ENCODE measurements at regions not wholly inside any gene's neighbourhood (a gene's known extent, or its start where the extent isn't known, plus 50 kb on each side); places are given as distances from the start of the nearest gene placed in this dataset.

DNA sequence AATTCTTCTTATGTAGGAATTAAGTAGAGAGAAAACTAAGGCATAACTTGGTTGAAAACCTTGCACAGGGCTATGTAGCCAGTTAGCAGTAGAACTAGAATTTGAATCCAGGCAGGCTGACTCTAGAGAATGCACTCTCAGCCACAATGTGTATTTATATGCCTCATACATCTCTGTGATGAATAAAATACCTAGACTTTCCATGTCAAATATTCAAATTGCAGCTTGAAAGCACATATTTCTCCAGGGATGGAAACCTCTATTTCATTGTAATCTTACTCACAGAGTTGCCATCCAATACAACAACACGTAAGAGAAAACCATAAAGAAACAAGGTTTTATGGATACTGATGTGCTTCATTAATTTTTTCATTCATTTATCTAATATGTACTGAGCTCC, 256.0 kb upstream of the FLRT2 start:
- no peaks in the 10 kb centered on the region for H3K9me2 ChIP-seq (ENCODE audit: insufficient read depth, low read length)
- H3K4me3 ChIP-seq (ENCODE audit: low read length): no peak overlapping the region

DNA sequence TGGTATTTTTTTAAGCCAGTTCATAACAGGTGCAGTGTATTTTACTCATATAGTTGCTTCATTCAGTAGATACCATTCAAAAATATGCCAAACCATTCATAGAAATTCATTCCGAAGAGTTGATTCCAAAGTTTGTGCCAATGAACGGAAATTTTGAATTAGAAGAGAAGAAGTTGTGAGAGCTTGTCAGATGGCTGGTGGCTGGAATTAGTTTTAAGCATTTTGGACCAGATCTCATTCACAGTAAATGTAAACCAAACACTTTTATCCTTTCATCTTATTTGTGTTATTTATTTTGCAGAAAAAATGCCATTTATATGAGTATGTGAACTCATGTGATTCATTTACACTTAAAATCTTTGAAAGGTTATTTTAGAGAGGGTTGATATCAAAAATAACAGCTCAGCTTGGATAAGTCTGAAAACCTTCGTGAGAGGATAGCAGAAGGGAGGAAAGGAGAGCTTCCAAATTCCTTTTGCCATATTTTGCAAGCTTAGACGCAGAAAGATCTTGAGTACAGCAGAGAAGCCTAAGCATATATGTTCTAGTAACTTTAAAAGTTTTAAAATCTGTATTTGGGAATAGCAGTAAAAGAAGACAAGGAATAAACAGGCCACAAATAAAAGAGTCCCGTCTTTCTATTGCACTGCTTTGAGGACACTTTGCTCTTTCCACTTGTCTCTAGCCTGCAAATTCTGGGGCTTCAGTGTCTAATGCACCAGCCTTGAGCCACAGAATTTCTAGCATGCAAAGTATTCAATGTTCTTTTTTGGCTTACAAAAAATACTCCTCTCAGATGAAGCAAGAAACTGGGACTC, 253.6 kb upstream of the FLRT2 start:
- no peaks in the 10 kb centered on the region for H3K36me3 ChIP-seq (ENCODE audit: insufficient read depth, low read length)

More for the DNA sequence above, 256.0 kb upstream of the FLRT2 start:
- no peak overlapping the region for H2AFZ ChIP-seq (ENCODE audit: low read depth, low read length)
- TF ChIP-seq MXI1 (conservative IDR thresholded peaks at IDR 0.05; ENCODE audit: poor library complexity, severe bottlenecking): no peak
- TF ChIP-seq POLR2AphosphoS5 (IDR thresholded peaks at IDR 0.05): peak; percentile 69
- TF ChIP-seq TAF1 (IDR thresholded peaks at IDR 0.05; ENCODE audit: low read depth): no peak
- peak; percentile 77 for TF ChIP-seq EP300 (conservative IDR thresholded peaks at IDR 0.05; ENCODE audit: poor library complexity, severe bottlenecking)
- TF ChIP-seq, protein P1, sequence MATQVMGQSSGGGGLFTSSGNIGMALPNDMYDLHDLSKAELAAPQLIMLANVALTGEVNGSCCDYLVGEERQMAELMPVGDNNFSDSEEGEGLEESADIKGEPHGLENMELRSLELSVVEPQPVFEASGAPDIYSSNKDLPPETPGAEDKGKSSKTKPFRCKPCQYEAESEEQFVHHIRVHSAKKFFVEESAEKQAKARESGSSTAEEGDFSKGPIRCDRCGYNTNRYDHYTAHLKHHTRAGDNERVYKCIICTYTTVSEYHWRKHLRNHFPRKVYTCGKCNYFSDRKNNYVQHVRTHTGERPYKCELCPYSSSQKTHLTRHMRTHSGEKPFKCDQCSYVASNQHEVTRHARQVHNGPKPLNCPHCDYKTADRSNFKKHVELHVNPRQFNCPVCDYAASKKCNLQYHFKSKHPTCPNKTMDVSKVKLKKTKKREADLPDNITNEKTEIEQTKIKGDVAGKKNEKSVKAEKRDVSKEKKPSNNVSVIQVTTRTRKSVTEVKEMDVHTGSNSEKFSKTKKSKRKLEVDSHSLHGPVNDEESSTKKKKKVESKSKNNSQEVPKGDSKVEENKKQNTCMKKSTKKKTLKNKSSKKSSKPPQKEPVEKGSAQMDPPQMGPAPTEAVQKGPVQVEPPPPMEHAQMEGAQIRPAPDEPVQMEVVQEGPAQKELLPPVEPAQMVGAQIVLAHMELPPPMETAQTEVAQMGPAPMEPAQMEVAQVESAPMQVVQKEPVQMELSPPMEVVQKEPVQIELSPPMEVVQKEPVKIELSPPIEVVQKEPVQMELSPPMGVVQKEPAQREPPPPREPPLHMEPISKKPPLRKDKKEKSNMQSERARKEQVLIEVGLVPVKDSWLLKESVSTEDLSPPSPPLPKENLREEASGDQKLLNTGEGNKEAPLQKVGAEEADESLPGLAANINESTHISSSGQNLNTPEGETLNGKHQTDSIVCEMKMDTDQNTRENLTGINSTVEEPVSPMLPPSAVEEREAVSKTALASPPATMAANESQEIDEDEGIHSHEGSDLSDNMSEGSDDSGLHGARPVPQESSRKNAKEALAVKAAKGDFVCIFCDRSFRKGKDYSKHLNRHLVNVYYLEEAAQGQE (IDR thresholded peaks at IDR 0.05; ENCODE audit: borderline replicate concordance): no peak
- no peak overlapping the region for H3K9ac ChIP-seq (ENCODE audit: low read length)
- no peaks in the 10 kb centered on the region for H3K36me3 ChIP-seq (ENCODE audit: insufficient read depth, low read length)
- no peak overlapping the region for H3K4me2 ChIP-seq (ENCODE audit: low read length)
- no peaks in the 10 kb centered on the region for H3K9me3 ChIP-seq (ENCODE audit: low read length)
- no peaks in the 10 kb centered on the region for H4K20me1 ChIP-seq (ENCODE audit: insufficient read depth)
- H3K27me3 ChIP-seq (ENCODE audit: insufficient read depth, low read depth, low read length): no peaks in the 10 kb centered on the region
- H3F3A ChIP-seq (ENCODE audit: insufficient read depth, low read length, poor library complexity, severe bottlenecking): no peaks in the 10 kb centered on the region
- no peak overlapping the region for H3K27ac ChIP-seq (ENCODE audit: low read length)
- no peaks in the 10 kb centered on the region for H3K79me2 ChIP-seq (replicated peaks; ENCODE audit: insufficient read depth, low read length)

More for the DNA sequence above, 253.6 kb upstream of the FLRT2 start:
- H3F3A ChIP-seq (ENCODE audit: insufficient read depth, low read length, poor library complexity, severe bottlenecking): no peaks in the 10 kb centered on the region
- H3K27me3 ChIP-seq (ENCODE audit: insufficient read depth, low read depth, low read length): no peaks in the 10 kb centered on the region
- H3K4me2 ChIP-seq (ENCODE audit: low read length): no peak overlapping the region
- no peaks in the 10 kb centered on the region for H3K9me2 ChIP-seq (ENCODE audit: insufficient read depth, low read length)
- TF ChIP-seq, protein P1 (IDR thresholded peaks at IDR 0.05; ENCODE audit: borderline replicate concordance): no peak
- TF ChIP-seq EP300 (conservative IDR thresholded peaks at IDR 0.05; ENCODE audit: poor library complexity, severe bottlenecking) (no peak), SMC3 (conservative IDR thresholded peaks at IDR 0.05; ENCODE audit: poor library complexity) (no peak), MXI1 (conservative IDR thresholded peaks at IDR 0.05; ENCODE audit: poor library complexity, severe bottlenecking) (no peak), RAD21 (conservative IDR thresholded peaks at IDR 0.05) (no peak), CTCF (IDR thresholded peaks at IDR 0.05; ENCODE audit: poor library complexity, severe bottlenecking) (no peak), POLR2AphosphoS5 (IDR thresholded peaks at IDR 0.05) (no peak), TAF1 (IDR thresholded peaks at IDR 0.05; ENCODE audit: low read depth) (no peak), EZH2 (IDR thresholded peaks at IDR 0.05; ENCODE audit: borderline replicate concordance, insufficient read depth, low read length, poor library complexity, severe bottlenecking) (no peak)
- H3K27ac ChIP-seq (ENCODE audit: low read length): no peak overlapping the region
- no peaks in the 10 kb centered on the region for H3K79me2 ChIP-seq (replicated peaks; ENCODE audit: insufficient read depth, low read length)
- H3K4me3 ChIP-seq (ENCODE audit: low read length): no peak overlapping the region
- no peaks in the 10 kb centered on the region for H4K20me1 ChIP-seq (ENCODE audit: insufficient read depth)
- no peak overlapping the region for H3K9ac ChIP-seq (ENCODE audit: low read length)
- no peaks in the 10 kb centered on the region for H3K9me3 ChIP-seq (ENCODE audit: low read length)
- H2AFZ ChIP-seq (ENCODE audit: low read depth, low read length): no peak overlapping the region
